ENCODE measurements at regions not wholly inside any gene's neighbourhood (a gene's known extent, or its start where the extent isn't known, plus 50 kb on each side); places are given as distances from the start of the nearest gene placed in this dataset.
"Not testable (repeated sequence)": the region's sequence is repeated elsewhere in the genome, so short reads cannot be mapped to it uniquely, and the experiment has no call there.

DNA sequence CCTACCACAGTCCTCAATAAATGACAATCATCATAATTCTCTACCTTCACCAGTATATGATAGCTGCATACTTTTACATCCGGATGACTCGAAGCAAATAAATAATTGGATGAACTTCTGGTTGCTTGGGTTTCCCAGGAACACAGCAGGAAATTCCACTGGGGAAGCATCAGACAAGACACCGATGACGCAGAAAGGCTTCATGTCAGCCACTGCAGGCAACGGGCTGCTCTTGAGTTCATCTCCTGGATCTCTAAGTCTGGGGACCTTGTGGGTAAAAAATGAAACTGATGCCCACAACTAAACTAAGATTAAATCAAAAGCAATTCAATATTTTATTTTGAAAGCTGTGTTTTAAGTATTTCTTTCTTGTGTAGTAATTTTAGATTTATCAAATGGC is 472.1 kb upstream of the C16orf82 start:
- ChIA-PET CTCF (no interaction called here), POLR2A (no interaction called here)
- peaks cover 34% of the 10 kb centered on the region for H3K9me3 Mint-ChIP-seq (ENCODE audit: unreplicated experiment)
- DNase-seq (ENCODE audit: unreplicated experiment), result no peak
- H3K4me1 Mint-ChIP-seq (ENCODE audit: insufficient read depth, unreplicated experiment), result no peaks in the 10 kb centered on the region
- TF ChIP-seq, protein P1, sequence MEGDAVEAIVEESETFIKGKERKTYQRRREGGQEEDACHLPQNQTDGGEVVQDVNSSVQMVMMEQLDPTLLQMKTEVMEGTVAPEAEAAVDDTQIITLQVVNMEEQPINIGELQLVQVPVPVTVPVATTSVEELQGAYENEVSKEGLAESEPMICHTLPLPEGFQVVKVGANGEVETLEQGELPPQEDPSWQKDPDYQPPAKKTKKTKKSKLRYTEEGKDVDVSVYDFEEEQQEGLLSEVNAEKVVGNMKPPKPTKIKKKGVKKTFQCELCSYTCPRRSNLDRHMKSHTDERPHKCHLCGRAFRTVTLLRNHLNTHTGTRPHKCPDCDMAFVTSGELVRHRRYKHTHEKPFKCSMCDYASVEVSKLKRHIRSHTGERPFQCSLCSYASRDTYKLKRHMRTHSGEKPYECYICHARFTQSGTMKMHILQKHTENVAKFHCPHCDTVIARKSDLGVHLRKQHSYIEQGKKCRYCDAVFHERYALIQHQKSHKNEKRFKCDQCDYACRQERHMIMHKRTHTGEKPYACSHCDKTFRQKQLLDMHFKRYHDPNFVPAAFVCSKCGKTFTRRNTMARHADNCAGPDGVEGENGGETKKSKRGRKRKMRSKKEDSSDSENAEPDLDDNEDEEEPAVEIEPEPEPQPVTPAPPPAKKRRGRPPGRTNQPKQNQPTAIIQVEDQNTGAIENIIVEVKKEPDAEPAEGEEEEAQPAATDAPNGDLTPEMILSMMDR (IDR thresholded peaks at IDR 0.05; ENCODE audit: unreplicated experiment), result no peak
- H3K27me3 Mint-ChIP-seq (ENCODE audit: insufficient read depth, unreplicated experiment), result no peaks in the 10 kb centered on the region
- H3K4me3 Mint-ChIP-seq (ENCODE audit: unreplicated experiment), result no peak overlapping the region
- intact Hi-C loops (cut with micrococcal nuclease), result no loop called here
- H3K36me3 Mint-ChIP-seq (ENCODE audit: insufficient read depth, unreplicated experiment), result no peaks in the 10 kb centered on the region
- BruUV-seq (replicated peaks), result no TSS peak
- H3K27ac Mint-ChIP-seq (ENCODE audit: low read depth, unreplicated experiment), result no peak overlapping the region

DNA sequence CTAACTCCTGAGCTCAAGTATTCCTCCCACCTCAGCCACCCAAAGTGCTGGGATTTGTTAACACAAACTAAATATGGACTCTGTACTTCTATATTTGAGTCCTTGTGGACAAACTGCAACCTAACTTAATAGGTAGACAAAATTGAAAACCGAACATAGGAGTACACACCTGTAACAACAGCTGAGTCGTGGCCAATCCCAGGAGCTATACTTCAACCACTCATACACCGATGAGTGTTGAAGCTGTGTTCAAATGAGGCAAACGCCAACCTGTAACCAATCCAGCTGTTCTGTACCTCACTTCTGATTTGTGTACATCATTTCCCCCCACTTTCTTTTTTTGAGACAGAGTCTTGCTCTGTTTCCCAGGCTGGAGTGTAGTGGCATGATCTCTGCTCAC is 471.5 kb upstream of the C16orf82 start:
- DNase-seq (ENCODE audit: unreplicated experiment), result no peak
- H3K27me3 Mint-ChIP-seq (ENCODE audit: insufficient read depth, unreplicated experiment), result no peaks in the 10 kb centered on the region
- H3K4me3 Mint-ChIP-seq (ENCODE audit: unreplicated experiment), result no peak overlapping the region
- ChIA-PET CTCF (no interaction called here), POLR2A (no interaction called here)
- TF ChIP-seq, protein P1 (IDR thresholded peaks at IDR 0.05; ENCODE audit: unreplicated experiment), result no peak
- no peak overlapping the region for H3K27ac Mint-ChIP-seq (ENCODE audit: low read depth, unreplicated experiment)
- BruUV-seq (replicated peaks), result no TSS peak
- no peaks in the 10 kb centered on the region for H3K36me3 Mint-ChIP-seq (ENCODE audit: insufficient read depth, unreplicated experiment)
- intact Hi-C loops (cut with micrococcal nuclease), result no loop called here
- H3K9me3 Mint-ChIP-seq (ENCODE audit: unreplicated experiment), result peaks cover 34% of the 10 kb centered on the region
- no peaks in the 10 kb centered on the region for H3K4me1 Mint-ChIP-seq (ENCODE audit: insufficient read depth, unreplicated experiment)

DNA sequence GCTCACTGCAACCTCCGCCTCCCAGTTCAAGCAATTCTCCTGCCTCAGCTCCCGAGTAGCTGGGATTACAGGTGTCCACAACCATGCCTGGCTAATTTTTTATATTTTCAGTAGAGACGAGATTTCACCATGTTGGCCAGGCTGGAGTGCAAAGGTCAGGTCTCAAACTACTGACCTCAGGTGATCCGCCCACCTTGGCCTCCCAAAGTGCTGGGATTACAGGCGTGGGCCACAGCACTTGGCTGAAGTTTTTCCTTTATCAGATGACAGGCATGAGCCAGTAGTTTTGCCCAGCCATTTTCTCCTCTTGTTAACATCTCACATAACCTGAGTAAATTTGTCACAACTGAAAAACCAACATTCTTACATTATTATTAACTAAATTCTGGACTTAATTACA is 470.7 kb upstream of the C16orf82 start:
- intact Hi-C loops (cut with micrococcal nuclease); H3K36me3 Mint-ChIP-seq (ENCODE audit: insufficient read depth, unreplicated experiment); CTCF ChIA-PET; POLR2A ChIA-PET; H3K27me3 Mint-ChIP-seq (ENCODE audit: insufficient read depth, unreplicated experiment); BruUV-seq (replicated peaks); DNase-seq (ENCODE audit: unreplicated experiment); H3K27ac Mint-ChIP-seq (ENCODE audit: low read depth, unreplicated experiment); H3K4me3 Mint-ChIP-seq (ENCODE audit: unreplicated experiment); H3K4me1 Mint-ChIP-seq (ENCODE audit: insufficient read depth, unreplicated experiment): not testable (repeated sequence)
- peaks cover 34% of the 10 kb centered on the region for H3K9me3 Mint-ChIP-seq (ENCODE audit: unreplicated experiment)

DNA sequence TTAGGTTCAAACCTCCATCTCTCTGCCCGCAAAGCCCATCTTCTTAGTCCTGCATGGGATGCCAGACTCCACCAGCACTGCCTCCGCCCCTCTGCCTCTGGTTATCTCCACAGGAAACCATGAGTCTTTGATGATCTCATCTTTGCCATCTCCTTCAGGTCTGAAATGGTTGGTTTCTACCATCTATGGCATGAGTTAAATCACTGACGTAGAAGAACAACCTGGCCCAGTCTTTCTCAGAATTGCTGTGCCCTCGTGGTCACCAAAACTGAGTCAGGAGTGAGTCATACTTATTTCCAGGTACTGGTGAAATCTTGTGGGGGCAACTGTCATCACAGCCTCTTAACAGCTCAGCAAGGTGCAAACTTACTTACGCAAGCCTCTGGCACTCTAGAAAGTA is 468.7 kb upstream of the C16orf82 start:
- Mint-ChIP-seq H3K27me3 (ENCODE audit: insufficient read depth, unreplicated experiment) (no peaks in the 10 kb centered on the region), H3K36me3 (ENCODE audit: insufficient read depth, unreplicated experiment) (peaks cover 6% of the 10 kb centered on the region), H3K4me3 (ENCODE audit: unreplicated experiment) (no peak overlapping the region), H3K9me3 (ENCODE audit: unreplicated experiment) (peaks cover 41% of the 10 kb centered on the region), H3K4me1 (ENCODE audit: insufficient read depth, unreplicated experiment) (no peaks in the 10 kb centered on the region), H3K27ac (ENCODE audit: low read depth, unreplicated experiment) (no peak overlapping the region)
- POLR2A ChIA-PET, result no interaction called here
- CTCF ChIA-PET, result no interaction called here
- TF ChIP-seq, protein P1 (IDR thresholded peaks at IDR 0.05; ENCODE audit: unreplicated experiment), result no peak
- no TSS peak for BruUV-seq (replicated peaks)
- intact Hi-C loops (cut with micrococcal nuclease), result no loop called here
- no peak for DNase-seq (ENCODE audit: unreplicated experiment)

DNA sequence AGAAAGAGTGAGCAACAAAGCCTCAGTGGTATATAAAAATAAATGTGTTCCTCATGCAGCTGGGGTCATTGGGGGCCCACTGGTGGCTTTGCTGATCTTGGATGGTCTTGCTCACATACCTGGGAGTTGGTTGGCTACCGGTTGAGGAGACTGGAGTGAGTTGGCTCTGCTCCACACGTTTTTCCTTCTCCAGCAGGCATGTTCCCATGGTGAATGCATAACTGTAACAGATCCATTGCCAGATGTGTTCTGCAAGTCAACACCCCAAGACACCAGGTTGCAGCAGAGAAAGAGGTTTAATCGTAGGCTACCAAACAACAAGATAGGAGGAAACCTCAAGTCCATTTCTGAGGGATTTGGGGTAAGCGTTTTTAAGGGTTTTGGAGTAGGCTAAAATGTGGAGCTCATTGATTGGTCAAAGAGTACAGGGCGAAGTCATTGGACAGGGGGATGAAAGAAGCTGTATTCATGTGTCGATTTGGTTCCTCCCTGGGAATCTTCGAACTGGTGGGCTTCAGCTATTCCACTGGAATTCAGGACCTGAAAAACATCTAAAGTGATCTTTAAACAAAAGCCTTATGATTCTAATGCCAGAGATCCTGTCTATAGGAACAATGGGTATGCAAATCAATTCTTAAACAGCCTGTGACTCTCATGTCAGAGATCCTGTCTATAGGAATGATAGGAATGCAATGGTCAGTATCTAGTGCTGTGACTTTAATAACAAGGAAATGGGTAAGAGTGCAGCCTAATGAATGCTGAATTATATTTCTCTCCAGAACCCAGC is 467.5 kb upstream of the C16orf82 start:
- Mint-ChIP-seq H3K4me1 (ENCODE audit: insufficient read depth, unreplicated experiment) (no peaks in the 10 kb centered on the region), H3K27ac (ENCODE audit: low read depth, unreplicated experiment) (no peak overlapping the region), H3K27me3 (ENCODE audit: insufficient read depth, unreplicated experiment) (no peaks in the 10 kb centered on the region), H3K36me3 (ENCODE audit: insufficient read depth, unreplicated experiment) (peaks cover 6% of the 10 kb centered on the region), H3K4me3 (ENCODE audit: unreplicated experiment) (no peak overlapping the region), H3K9me3 (ENCODE audit: unreplicated experiment) (peaks cover 42% of the 10 kb centered on the region)
- intact Hi-C loops (cut with micrococcal nuclease), result no loop called here
- no TSS peak for BruUV-seq (replicated peaks)
- ChIA-PET POLR2A (no interaction called here), CTCF (no interaction called here)
- DNase-seq (ENCODE audit: unreplicated experiment), result no peak
- TF ChIP-seq, protein P1 (IDR thresholded peaks at IDR 0.05; ENCODE audit: unreplicated experiment), result no peak

Measured in MCF 10A (cell line).